ENCODE measurements at regions not wholly inside any gene's neighbourhood (a gene's known extent, or its start where the extent isn't known, plus 50 kb on each side); places are given as distances from the start of the nearest gene placed in this dataset.

- TF ChIP-seq POLR2A (IDR thresholded peaks at IDR 0.05) (no peak), EP300 (IDR thresholded peaks at IDR 0.05) (no peak)
- TF ChIP-seq, protein P1, sequence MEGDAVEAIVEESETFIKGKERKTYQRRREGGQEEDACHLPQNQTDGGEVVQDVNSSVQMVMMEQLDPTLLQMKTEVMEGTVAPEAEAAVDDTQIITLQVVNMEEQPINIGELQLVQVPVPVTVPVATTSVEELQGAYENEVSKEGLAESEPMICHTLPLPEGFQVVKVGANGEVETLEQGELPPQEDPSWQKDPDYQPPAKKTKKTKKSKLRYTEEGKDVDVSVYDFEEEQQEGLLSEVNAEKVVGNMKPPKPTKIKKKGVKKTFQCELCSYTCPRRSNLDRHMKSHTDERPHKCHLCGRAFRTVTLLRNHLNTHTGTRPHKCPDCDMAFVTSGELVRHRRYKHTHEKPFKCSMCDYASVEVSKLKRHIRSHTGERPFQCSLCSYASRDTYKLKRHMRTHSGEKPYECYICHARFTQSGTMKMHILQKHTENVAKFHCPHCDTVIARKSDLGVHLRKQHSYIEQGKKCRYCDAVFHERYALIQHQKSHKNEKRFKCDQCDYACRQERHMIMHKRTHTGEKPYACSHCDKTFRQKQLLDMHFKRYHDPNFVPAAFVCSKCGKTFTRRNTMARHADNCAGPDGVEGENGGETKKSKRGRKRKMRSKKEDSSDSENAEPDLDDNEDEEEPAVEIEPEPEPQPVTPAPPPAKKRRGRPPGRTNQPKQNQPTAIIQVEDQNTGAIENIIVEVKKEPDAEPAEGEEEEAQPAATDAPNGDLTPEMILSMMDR (IDR thresholded peaks at IDR 0.05): no peak
Measured at GRCh38 chr12:34287986-34288962, 266.0 kb downstream of the ALG10 start.
